Thoracic aorta (tissue), 2 donors: ENCODE measurements at regions not wholly inside any gene's neighbourhood (a gene's known extent, or its start where the extent isn't known, plus 50 kb on each side); places are given as distances from the start of the nearest gene placed in this dataset.

Source experiments
- ATAC-seq: fragments of 150-250 bp; one replicate; pipeline ENCODE4 v1.8.0; 2017; ENCODE audit warnings: low read depth; ENCODE audit not compliant: insufficient number of reproducible peaks, low FRiP score
- DNase-seq: peaks from one replicate; pipeline ENCODE4 v3.0.0-alpha.2; 2020; ENCODE audit warnings: low spot score
- H3K27ac ChIP-seq, 2 donors: fragments of 200-600 bp; sonication (generic); 1 replicate in 1 of 2; 2 replicates in 1 of 2; pipeline ENCODE4 v1.5.1; 2016; ENCODE audit warnings: mild to moderate bottlenecking in 2 of 2, moderate library complexity in 2 of 2
- H3K27me3 ChIP-seq: fragments of 200-600 bp; sonication (generic); replicated peaks from 2 replicates; pipeline ENCODE4 v1.6.0; 2016; ENCODE audit warnings: mild to moderate bottlenecking; ENCODE audit not compliant: insufficient read depth
- H3K36me3 ChIP-seq: fragments of 200-600 bp; sonication (generic); one replicate; pipeline ENCODE4 v1.5.1; 2016
- H3K4me1 ChIP-seq, 2 donors: fragments of 200-600 bp; sonication (generic); 1 replicate in 1 of 2; 2 replicates in 1 of 2; pipeline versions ENCODE4 v1.5.1 to v1.6.0; 2016; ENCODE audit warnings: low read depth in 2 of 2, mild to moderate bottlenecking in 1 of 2; ENCODE audit not compliant: control insufficient read depth in 1 of 2
- H3K4me3 ChIP-seq: fragments of 200-600 bp; sonication (generic); 2 replicates; pipeline ENCODE4 v1.5.1; 2016; ENCODE audit warnings: mild to moderate bottlenecking
- H3K9me3 ChIP-seq: fragments of 200-600 bp; sonication (generic); 2 replicates; pipeline ENCODE4 v1.5.1; 2016
- CTCF ChIP-seq: fragments of 200-600 bp; sonication (generic); IDR thresholded peaks from one replicate; pipeline ENCODE4 v1.5.1; 2019; ENCODE audit warnings: antibody characterized with exemption

DNA sequence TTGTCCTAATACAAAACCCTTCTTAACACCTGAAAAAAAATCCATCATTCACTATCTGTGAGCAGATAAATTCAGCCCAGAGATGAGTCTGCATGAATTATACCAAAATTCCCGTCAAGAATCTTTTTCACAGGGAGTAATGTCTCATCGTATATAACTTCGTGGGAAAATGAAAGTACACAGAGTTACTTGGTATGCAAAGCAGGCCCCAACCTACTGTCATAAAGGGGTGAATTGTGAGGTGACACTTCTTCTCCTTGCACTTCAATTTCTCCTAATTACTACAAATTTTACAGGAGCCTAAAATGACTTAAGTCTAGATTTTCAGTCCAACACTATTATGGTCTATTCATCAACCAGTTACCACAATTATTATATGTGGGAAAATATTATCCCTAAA, 84.6 kb upstream of the CDH20 start:
- Histone ChIP-seq H3K36me3 (no peaks in the 10 kb centered on the region), H3K4me1 (no peaks in the 10 kb centered on the region), H3K9me3 (no peaks in the 10 kb centered on the region), H3K27me3 (no peaks in the 10 kb centered on the region), H3K27ac (no peak overlapping the region), H3K4me3 (no peak overlapping the region)
- DNase-seq, result no peak
- ATAC-seq, result no peak
- TF ChIP-seq CTCF, result no peak

DNA sequence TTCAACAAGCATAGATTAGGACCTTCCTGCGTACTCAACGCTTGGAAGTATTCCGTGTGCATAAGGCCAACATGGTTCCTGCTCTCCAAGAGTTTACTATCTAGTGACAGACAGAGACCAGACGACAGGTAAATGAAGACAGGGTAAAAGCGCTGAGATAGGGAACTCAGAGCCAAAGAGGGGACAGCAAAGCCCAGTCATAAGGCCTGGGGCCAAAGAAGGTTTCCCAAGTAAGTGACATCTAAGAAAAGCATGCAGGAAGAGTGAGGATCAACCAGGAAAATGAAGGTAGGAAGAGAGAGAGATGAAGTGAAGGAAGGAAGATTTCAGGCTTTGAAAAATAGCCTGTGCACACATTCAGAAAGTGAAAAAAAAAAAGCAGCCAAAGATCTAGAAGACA, 76.9 kb upstream of the CDH20 start:
- DNase-seq (no peak), ATAC-seq (no peak)
- Histone ChIP-seq H3K36me3 (no peaks in the 10 kb centered on the region), H3K27ac (no peak overlapping the region), H3K27me3 (no peaks in the 10 kb centered on the region), H3K4me1 (no peaks in the 10 kb centered on the region), H3K9me3 (no peaks in the 10 kb centered on the region), H3K4me3 (no peak overlapping the region)
- TF ChIP-seq CTCF, result no peak

- no peak for ATAC-seq
- Histone ChIP-seq H3K27ac (no peak overlapping the region), H3K9me3 (no peaks in the 10 kb centered on the region), H3K4me1 (no peaks in the 10 kb centered on the region), H3K27me3 (no peaks in the 10 kb centered on the region), H3K4me3 (no peak overlapping the region), H3K36me3 (no peaks in the 10 kb centered on the region)
- no peak for TF ChIP-seq CTCF
- DNase-seq, result no peak
Observed at GRCh38 chr18:61261870-61262269, 71.4 kb upstream of the CDH20 start.

DNA sequence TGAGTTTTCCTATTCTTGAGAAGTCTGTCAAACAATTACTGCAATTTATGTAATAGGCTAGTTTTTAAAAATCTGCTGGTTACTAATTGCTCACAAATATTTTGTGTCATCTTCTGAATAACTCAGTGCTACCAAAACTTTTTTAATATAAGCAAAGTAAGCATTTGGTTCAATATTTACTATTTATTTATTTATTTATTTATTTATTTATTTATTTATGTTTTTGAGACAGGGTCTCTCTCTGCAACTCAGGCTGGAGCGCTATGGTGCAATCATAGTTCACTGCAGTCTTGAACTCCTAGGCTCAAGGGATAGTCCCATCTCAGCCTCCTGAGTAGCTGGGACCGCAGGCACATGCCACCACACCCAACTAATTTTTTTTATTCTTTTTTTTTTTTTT, 60.4 kb upstream of the CDH20 start:
- Histone ChIP-seq H3K4me3 (no peak overlapping the region), H3K4me1 (no peaks in the 10 kb centered on the region), H3K36me3 (no peaks in the 10 kb centered on the region), H3K9me3 (no peaks in the 10 kb centered on the region), H3K27me3 (no peaks in the 10 kb centered on the region), H3K27ac (no peak overlapping the region)
- TF ChIP-seq CTCF, result no peak
- ATAC-seq, result no peak
- DNase-seq, result no peak

- DNase-seq (no peak), ATAC-seq (no peak)
- Histone ChIP-seq H3K36me3 (no peaks in the 10 kb centered on the region), H3K27ac (no peak overlapping the region), H3K27me3 (no peaks in the 10 kb centered on the region), H3K9me3 (no peaks in the 10 kb centered on the region), H3K4me3 (no peak overlapping the region), H3K4me1 (no peaks in the 10 kb centered on the region)
- TF ChIP-seq CTCF, result no peak
Observed at GRCh38 chr18:61273533-61273932, 59.7 kb upstream of the CDH20 start.
